Spleen (tissue), 11 donors: ENCODE measurements at regions not wholly inside any gene's neighbourhood (a gene's known extent, or its start where the extent isn't known, plus 50 kb on each side); places are given as distances from the start of the nearest gene placed in this dataset.

Experiments used
- DNase-seq: peaks from one replicate; pipeline ENCODE4 v3.0.0-alpha.2; 2020
- H3K27ac ChIP-seq, 8 donors: fragments of 200-600 bp; sonication (generic) in 7 of 8; 1 replicate in 4 of 8; 2 replicates in 4 of 8; pipeline versions ENCODE4 v1.5.0 to v1.8.0; 2016 to 2021; ENCODE audit warnings: inconsistent platforms in 4 of 8, mild to moderate bottlenecking in 4 of 8, moderate library complexity in 1 of 8
- H3K27me3 ChIP-seq, 7 donors: fragments of 200-600 bp; sonication (generic) in 6 of 7; replicated peaks in 1 of 7; 1 replicate in 4 of 7; 2 replicates in 3 of 7; pipeline versions ENCODE4 v1.5.0 to v1.8.0; 2016 to 2021; ENCODE audit warnings: inconsistent platforms in 3 of 7, mild to moderate bottlenecking in 1 of 7
- H3K36me3 ChIP-seq, 6 donors: fragments of 200-600 bp; sonication (generic) in 5 of 6; 1 replicate in 4 of 6; 2 replicates in 2 of 6; pipeline versions ENCODE4 v1.5.0 to v1.8.0; 2016 to 2021; ENCODE audit warnings: inconsistent platforms in 2 of 6
- H3K4me1 ChIP-seq, 6 donors: fragments of 200-600 bp; sonication (generic) in 5 of 6; 1 replicate in 3 of 6; 2 replicates in 3 of 6; pipeline versions ENCODE4 v1.5.0 to v1.8.0; 2016 to 2021; ENCODE audit warnings: inconsistent platforms in 3 of 6
- H3K4me3 ChIP-seq, 8 donors: fragments of 200-600 bp; sonication (generic) in 7 of 8; 1 replicate in 4 of 8; 2 replicates in 4 of 8; pipeline versions ENCODE4 v1.5.0 to v1.8.0; 2016 to 2021; ENCODE audit warnings: inconsistent platforms in 4 of 8, mild to moderate bottlenecking in 4 of 8, moderate library complexity in 2 of 8
- H3K9me3 ChIP-seq, 8 donors: fragments of 200-600 bp; sonication (generic) in 7 of 8; 1 replicate in 4 of 8; 2 replicates in 4 of 8; pipeline versions ENCODE4 v1.5.0 to v1.8.0; 2016 to 2021; ENCODE audit warnings: inconsistent platforms in 4 of 8
- CTCF ChIP-seq, 11 experiments: fragments of 200-600 bp in 7 of 11; fragments of 450-650 bp in 4 of 11; sonication (generic) in 4 of 11; IDR thresholded peaks in 8 of 11; conservative IDR thresholded peaks in 3 of 11; 1 replicate in 7 of 11; 2 replicates in 4 of 11; pipeline versions ENCODE4 v1.4.0 to v1.8.0; 2016 to 2021; ENCODE audit warnings: antibody characterized with exemption in 11 of 11, inconsistent platforms in 4 of 11, mild to moderate bottlenecking in 1 of 11
- POLR2A ChIP-seq, 3 donors: fragments of 450-650 bp; IDR thresholded peaks; one replicate each; pipeline ENCODE4 v1.5.1; 2017; ENCODE audit warnings: antibody characterized with exemption in 3 of 3, mild to moderate bottlenecking in 1 of 3
- POLR2AphosphoS5 ChIP-seq, 3 donors: sonication (generic); formaldehyde crosslinking; IDR thresholded peaks; one replicate each; pipeline ENCODE4 v1.5.1; 2017; ENCODE audit warnings: antibody characterized with exemption in 3 of 3
- WGBS, 5 donors: extraction: QIAGEN DNeasy Blood & Tissue Kit in 3 of 5; methylation state at CpG; one replicate each; pipeline versions ENCODE4 v1.1.5 to v1.1.7; 2013 to 2018; 5-methylcytosine and 5-hydroxymethylcytosine counted together
- intact Hi-C: fragments of 100-400 bp; cut with DNase I; formaldehyde crosslinking; loops from one replicate; pipeline ENCODE4 v1.15.0; 2023; ENCODE audit warnings: low total_unique reads
- donor health status: healthy with polysubstance abuse.
- donor health status: DM: no; HTN: no; CAD: no; lungs with moderate emphysema.
- donor health status: DM: no; HTN: no; CAD: no.
- donor health status: Bipolar disorder and iron deficiency.
- donor health status: healthy.
- donor health status: DM: no; HTN: no; CAD: no.
- donor health status: DM: yes; HTN: yes; CAD: no.

- TF ChIP-seq POLR2AphosphoS5 (IDR thresholded peaks at IDR 0.05) (no peak), POLR2A (IDR thresholded peaks at IDR 0.05) (no peak)
- WGBS, 5 donors, result 76 to 98% (median 81%) methylated on average over 2 of the region's 2 CpGs
- intact Hi-C loops, result no loop called here
- Histone ChIP-seq H3K27ac (no peak overlapping the region), H3K36me3 (no peaks in the 10 kb centered on the region), H3K4me3 (no peak overlapping the region), H3K27me3 (no peaks in the 10 kb centered on the region), H3K4me1 (no peaks in the 10 kb centered on the region), H3K9me3 (peaks cover 2 to 23% (median 12%) of the 10 kb centered on the region in 8 donors)
- no peak for DNase-seq
These were observed 439.8 kb downstream of the SH3GL2 start for GRCh38 chr9:18018661-18019060.

GRCh38 chr9:18020121-18020745 is 441.4 kb downstream of the SH3GL2 start:
- Histone ChIP-seq H3K9me3 (peaks cover 2 to 23% (median 12%) of the 10 kb centered on the region in 8 donors), H3K27ac (no peak overlapping the region), H3K36me3 (no peaks in the 10 kb centered on the region), H3K4me3 (no peak overlapping the region), H3K27me3 (no peaks in the 10 kb centered on the region), H3K4me1 (no peaks in the 10 kb centered on the region)
- no peak for DNase-seq
- intact Hi-C loops, result no loop called here
- 66 to 75% (median 69%) methylated on average over 6 of the region's 6 CpGs for WGBS, 5 donors
- no peak for TF ChIP-seq POLR2AphosphoS5 (IDR thresholded peaks at IDR 0.05)
- TF ChIP-seq CTCF (IDR thresholded peaks at IDR 0.05 in 8 of 11, conservative IDR thresholded peaks at IDR 0.05 in 3 of 11), result no peak
- no peak for TF ChIP-seq POLR2A (IDR thresholded peaks at IDR 0.05)

GRCh38 chr9:18022642-18023041 is 443.8 kb downstream of the SH3GL2 start:
- WGBS, 5 donors, result 91 to 100% (median 93%) methylated on average over 2 of the region's 2 CpGs

GRCh38 chr9:18023332-18023731 is 444.5 kb downstream of the SH3GL2 start:
- Histone ChIP-seq H3K36me3 (no peaks in the 10 kb centered on the region), H3K27me3 (no peaks in the 10 kb centered on the region), H3K4me3 (no peak overlapping the region), H3K27ac (no peak overlapping the region), H3K9me3 (peaks cover 0 to 16% (median 10%) of the 10 kb centered on the region in 8 donors), H3K4me1 (no peaks in the 10 kb centered on the region)
- intact Hi-C loops, result no loop called here
- DNase-seq, result no peak
- TF ChIP-seq CTCF (IDR thresholded peaks at IDR 0.05 in 8 of 11, conservative IDR thresholded peaks at IDR 0.05 in 3 of 11) (no peak), POLR2A (IDR thresholded peaks at IDR 0.05) (no peak), POLR2AphosphoS5 (IDR thresholded peaks at IDR 0.05) (no peak)
- 58 to 76% (median 73%) methylated on average over 3 of the region's 3 CpGs for WGBS, 5 donors

More at GRCh38 chr9:18022642-18023041, 443.8 kb downstream of the SH3GL2 start:
- no peaks in the 10 kb centered on the region for H3K36me3 ChIP-seq
- no peak for DNase-seq
- intact Hi-C loops, result no loop called here
- TF ChIP-seq POLR2AphosphoS5 (IDR thresholded peaks at IDR 0.05) (no peak), POLR2A (IDR thresholded peaks at IDR 0.05) (no peak), CTCF (IDR thresholded peaks at IDR 0.05 in 8 of 11, conservative IDR thresholded peaks at IDR 0.05 in 3 of 11) (no peak)
- H3K4me1 ChIP-seq, result no peaks in the 10 kb centered on the region
- H3K9me3 ChIP-seq, result peaks cover 2 to 21% (median 14%) of the 10 kb centered on the region in 8 donors
- no peak overlapping the region for H3K27ac ChIP-seq
- H3K27me3 ChIP-seq, result no peaks in the 10 kb centered on the region
- H3K4me3 ChIP-seq, result no peak overlapping the region
